NCI-H2029 (cell line): ENCODE measurements at regions not wholly inside any gene's neighbourhood (a gene's known extent, or its start where the extent isn't known, plus 50 kb on each side); places are given as distances from the start of the nearest gene placed in this dataset.
A peak's percentile ranks its signal among the peaks of the same experiment; 100 is the strongest.

ENCODE experiments used
- DNase-seq: peaks from one replicate; lab custom pipeline; 2025; lab: John Stamatoyannopoulos, UW

DNA sequence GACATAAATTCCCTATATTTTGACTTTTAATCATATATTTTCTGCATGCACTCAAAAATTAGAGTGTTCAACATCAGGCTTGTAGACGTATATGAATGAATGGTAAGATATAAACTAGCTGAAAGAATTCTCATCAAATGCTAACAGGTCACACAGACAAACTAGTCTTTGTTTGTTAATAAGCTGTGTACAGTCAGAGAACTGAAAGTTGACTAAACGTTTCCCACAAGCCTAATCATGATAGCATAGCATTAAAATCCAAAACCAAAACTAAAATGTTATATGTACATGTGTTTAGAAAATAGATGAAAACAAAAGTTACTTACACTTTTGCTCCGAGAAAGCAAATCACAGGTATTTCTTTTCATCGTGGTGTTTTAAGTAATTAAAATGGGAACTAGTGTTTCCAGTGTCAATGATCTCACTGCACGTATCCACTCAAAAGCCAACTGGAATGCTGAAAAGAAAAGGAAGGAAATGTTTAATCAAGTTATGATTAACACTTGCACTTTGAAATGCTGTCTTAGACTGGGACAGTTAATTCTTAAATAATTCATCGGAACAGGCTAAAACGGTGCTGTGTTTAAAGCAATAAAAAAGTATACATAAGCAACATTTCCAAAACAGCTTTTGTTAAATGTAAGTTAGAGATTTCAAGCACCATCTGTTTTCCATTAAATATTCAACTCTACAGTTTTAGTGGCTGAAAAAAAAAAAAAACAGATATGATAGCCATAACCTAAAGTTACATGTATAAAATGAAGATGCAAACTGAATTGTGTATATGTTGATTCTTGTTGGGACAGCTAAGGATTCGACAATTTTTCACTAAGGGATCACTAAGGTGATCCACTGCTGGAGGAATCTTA is 291.9 kb upstream of the PDE4D start:
- no peak for DNase-seq

DNA sequence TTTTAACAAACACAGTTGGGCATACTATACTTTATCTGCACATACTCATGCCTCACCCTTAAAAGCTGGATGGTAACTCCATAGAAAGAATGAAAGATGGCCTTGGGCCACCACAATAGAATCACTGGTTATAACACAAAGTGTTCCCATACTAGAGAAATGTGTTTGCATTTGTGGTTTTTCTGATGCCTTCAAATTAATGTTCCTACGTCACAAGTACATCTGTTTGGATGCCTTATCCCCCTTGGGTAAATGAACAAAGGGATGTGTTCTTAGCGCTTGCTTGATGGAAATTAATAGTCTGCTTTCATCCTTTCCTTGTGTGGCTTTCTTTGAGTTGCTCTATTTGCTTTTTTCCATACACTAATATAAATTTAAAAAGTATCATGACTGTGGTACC is 291.1 kb upstream of the PDE4D start:
- DNase-seq, result no peak

DNA sequence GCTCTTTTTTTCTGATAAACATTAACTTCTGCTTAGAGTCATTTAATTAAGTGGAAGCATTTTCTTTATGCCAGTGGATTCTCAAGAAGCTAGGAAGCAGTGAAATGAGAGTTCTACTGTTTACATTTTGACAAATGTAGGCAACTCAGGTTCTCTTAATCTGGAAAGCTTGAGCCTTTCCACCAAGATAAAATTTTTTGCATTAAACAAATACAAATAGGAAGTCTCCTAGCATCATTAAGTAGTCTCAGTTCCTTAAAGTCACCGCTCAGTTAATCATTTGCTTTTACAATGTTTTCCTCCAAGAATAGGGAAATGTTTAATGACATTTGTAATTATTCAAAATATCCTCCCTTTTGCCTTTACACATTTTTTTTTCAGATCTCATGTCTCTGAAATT is 290.4 kb upstream of the PDE4D start:
- DNase-seq, result no peak

DNA sequence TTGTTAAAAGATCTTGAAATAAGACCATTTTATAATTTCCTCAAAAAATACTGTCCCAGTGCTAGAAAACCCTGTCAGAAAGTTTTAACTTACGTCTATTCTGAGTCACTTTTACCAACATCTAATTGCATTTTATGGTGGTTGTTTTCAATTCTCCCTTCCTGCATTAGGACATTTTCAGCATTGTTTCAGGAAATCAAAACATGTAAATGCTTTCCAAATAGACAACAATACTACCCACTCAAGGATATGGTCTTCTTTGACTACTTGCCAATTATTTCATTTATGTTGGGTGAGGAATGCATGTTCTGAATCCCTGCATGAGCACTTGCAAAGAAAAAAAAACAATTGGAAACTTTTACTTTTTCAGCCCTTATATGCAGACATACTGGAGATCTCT is 284.6 kb upstream of the PDE4D start:
- no peak for DNase-seq

DNA sequence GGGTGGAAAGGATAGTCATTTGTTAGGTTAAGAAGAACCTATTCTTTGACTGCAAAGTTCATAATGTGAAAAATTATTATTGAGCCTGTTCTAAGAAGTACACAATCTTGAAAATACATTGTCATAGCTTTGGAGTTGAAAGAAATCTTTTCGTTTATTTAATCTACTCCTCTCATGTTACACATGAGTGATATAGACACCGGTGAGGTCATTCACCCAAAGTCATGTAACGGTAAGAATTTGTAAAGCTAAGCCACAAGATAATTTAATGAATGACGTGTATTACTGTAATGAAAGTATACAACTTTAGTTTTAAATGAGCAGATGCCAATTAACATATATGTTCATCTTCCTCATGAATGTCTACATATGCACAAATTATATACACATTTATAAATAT is 284.1 kb upstream of the PDE4D start:
- no peak for DNase-seq

DNA sequence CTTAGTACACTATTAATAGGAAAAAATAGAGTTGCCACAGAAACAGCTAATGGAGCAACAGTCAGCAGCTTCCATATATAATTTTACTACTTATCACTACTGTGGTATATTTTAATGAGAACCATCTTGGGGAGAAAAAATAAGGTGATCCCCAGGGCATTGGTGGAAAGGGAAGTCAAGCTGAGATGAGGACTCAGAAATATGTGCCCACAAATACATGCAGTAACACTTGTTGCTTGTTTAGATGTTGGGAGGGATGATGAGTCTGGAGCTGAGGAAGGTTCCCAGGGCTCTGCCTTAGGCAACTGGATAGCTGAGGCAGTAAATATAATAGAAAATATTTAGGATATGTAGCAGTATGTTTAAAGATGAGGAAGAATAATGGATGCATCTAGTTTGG is 280.1 kb upstream of the PDE4D start:
- DNase-seq, result no peak

DNA sequence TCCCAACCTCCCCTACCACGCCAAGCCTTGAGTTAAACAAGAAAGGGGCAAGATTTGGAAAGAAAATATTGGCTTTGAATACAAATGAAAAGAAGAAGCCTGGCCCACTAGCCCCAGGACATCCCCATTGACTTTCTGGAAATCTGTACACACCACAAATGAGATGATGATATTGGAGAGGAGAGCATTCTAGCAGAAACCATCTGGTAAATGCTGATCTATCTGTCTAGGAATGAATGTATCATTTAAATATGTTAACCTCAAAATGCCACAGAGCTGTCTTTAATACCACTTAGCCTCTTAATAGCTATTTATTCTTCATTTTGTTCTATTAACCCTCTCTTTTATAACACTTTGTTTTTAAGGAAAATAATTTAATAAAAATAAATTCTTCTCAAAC is 270.2 kb upstream of the PDE4D start:
- no peak for DNase-seq

DNA sequence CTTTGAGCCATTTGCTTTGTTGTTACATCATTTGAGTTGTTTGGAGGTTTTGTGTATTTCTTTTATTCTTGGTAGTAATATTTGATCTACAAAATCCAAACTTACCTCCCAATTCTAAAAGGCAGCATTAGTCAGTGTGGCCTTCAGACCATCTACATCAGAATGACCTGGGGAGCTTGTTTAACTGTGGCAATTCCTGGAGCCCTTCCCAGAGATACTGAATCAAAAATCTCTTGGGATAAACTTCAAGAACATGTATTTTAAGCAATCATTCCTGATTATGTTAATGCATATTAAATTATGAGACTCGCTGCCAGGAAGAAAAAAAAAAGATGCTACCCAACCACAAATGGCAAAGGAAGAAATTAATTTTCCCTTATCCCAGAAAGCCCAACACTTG is 268.9 kb upstream of the PDE4D start:
- DNase-seq, result no peak

DNA sequence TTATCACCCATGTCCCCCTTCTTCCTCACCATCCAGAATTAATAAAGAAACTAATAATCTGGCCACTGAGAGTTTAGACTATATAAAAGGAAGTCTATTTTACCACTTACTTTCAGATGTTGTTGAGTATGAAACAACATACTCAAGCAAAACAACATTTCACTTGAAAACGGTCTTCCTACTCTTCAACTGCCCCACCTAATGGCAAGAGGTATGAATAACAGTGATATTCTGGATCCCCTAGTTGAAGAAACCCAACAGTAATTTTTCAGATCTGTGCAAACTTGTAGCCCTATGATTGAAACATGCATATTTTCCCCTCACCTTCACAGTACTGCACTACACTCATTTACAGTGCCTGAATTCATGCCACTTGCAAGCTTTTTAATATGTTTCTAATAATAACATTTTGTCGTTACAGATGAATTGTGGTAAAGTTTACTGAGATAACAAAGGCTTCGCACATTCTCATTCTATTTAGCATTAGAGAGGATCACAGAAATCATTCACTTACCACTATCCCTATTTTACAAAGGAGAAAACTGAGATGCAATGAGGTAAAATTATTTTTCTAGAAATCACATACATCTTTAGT is 267.9 kb upstream of the PDE4D start:
- DNase-seq, result peak; percentile 15

DNA sequence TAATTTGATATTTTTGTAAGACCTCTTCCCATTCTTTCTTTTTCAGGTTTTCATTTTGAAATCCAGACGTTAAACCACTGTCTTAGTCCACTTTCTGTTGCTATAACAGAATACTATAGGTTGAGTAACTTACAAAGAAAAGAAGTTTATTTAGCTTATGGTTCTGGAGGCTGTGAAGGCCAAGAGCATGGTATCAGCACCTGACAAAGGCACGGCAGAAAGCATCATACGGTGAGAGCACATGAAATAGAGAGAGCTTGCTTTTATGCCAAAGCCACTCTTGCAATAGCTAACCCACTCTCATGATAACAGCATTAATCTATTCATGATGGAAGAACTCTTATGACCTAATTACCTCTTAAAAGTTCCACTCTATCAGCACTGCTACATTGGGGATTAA is 255.6 kb upstream of the PDE4D start:
- DNase-seq, result no peak

DNA sequence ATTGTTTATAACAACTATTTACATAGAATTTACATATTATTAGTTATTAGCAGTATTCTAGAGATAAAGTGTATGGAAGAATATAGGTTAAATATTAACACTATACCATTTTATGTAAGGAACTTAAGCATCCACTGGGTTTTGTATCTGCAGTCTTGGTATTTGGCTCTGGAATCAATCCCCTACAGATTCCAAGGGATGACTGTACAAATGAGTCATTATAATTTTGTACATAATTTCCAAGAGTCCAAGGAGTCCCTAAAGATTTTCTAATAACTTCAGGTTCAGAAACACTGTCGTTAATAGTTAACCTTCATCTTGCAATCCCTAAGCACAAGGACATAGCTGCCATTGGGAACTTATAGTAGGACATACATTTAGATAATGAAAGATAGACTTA is 254.8 kb upstream of the PDE4D start:
- DNase-seq, result no peak

DNA sequence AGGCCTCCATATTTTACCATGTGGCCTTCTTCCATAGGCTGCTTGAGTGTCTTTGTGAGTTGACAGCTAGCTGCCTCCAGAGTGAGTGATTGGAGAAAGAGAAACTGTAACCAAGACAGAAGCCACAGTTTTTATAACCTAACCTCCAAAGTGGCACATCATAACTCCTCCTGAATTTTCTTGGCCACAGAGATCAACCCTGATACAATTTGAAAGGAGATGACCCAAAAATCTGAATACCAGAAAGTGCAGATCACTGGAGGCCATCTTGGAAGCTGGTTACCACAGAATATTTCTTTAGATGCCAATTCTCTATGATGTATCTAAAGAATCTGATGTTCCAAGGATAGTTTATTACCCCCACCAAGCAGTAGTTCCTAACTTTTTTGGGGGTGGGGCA is 254.3 kb upstream of the PDE4D start:
- DNase-seq, result no peak

DNA sequence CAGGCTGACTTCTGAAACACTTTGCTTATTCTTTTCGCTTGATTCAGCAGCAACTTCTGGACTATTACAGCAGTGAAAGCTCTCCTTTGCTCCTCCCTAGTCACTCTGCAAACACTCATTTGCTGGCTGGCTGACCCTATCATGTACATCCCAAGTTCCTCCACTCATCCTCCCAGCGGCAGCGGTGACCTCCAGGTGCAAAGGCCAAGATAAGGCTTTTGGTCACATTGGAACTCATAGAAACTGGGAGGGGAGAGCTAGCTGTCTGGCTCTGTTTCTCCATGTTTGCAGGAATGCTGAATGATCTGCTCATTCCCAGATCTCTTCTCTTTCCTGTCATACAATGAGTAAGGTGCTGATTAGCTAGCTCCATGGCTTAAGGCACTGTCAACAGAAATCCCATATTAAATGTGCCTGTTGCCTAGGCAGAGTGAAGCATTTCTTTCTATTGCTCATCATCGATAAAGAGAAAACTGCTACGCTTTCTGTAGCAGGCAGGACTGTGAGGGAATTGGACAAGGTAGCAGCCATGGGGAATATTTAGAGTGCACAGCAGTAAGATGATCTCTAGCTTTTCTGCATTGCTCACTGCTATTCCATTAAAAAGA is 250.5 kb upstream of the PDE4D start:
- DNase-seq, result no peak

DNA sequence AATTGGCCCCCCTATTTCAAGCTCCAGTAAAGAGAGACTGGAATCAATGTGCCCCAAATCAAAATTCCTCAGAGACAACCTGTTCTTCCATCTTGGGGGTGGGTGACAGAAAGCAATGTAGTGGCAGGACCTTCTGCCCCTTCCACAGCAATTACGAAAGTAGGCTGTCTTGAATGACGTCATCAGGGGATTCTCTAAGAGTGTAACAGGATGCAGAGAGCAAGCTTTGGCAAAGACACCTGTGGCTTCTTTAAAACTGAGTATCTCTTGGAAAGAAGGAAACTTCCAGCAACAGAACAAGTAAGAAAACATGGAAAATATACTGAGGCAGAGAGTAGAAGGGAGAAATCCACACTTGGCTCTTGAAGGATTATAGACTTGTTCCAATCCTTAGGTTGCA is 247.6 kb upstream of the PDE4D start:
- DNase-seq, result no peak

DNA sequence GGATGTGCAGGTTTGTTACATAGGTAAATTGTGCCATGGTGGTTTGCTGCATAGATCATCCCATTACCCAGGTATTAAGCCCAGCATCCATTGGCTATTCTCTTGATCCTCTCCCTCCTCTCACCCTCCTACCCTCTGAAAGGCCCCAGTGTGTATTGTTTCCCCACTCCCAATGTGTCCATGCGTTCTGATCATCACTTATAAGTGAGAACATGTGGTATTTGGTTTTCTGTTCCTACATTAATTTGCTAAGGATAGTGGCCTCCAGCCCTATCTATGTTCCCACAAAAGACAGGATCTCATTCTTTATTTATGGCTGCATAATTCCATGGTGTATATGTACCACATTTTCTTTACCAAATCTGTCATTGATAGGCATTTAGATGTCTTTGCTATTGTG is 243.3 kb upstream of the PDE4D start:
- DNase-seq, result no peak

DNA sequence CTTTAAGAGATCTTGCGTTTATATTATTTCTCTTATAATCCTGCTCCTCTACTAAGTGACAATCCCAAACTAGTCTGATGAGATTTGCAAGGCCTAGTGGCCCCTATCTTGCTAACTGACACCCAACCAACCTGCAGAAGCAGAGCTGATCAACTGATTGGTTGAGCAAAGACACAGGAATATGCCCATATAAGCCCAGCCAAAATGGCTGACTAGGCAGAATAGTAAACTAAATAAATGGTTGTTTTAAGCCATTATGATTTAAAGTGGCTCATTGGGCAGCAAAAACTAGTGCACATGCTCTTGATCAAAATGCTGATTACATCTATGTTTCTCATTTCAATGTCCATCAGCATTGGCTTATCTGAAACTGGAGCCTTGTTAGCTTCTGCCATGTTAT is 238.0 kb upstream of the PDE4D start:
- no peak for DNase-seq

DNA sequence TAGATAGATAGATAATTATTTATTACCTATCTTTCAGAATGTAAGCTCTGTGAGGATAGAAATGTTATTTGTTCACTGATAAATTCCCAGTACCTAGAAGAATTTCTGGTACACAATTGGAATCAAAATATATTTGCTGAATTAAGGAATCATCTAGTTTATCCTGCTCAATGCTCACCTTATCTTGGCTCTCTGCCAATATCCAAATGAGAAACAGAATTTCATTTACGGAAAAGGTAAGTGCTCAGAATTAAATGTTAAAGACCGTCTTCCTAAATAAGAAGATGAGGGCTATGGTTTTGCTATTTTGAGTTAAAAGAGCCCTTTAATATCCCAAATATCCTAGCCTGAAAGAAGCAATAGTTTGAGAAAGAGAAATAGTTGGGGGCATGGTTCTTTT is 232.1 kb upstream of the PDE4D start:
- no peak for DNase-seq

DNA sequence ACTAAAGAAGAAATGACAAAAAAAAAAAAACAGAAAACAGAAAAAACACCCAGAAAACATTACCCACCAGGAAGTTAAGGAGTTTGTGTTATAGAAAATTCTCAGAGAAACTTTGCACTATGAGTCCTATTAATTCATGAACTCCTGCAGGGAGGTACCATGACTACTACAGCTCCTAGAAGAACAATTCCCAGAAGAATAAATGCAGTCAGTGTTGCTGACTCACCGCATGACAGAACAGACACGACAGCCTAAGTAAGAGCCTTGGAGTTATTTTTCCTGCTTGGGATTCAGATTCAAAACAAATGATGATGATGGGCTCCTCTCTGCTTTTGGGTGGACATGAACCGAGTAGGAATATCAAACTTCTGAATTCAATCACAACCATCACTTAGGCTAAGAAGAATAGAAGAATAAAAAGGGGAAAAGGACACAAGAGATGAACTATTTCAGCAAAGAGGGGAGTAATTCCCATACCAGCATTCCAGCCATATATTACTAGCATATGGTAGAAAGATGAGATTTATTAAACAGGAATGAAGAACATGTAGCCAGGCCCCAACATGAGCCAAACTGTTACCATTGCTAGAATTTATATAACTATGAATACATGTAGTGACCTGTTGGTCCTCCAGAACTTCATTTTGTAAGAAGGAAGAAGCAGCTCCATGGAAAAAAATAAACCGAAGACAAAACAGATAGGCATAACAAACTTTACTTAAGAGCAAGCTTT is 209.6 kb upstream of the PDE4D start:
- DNase-seq, result no peak

DNA sequence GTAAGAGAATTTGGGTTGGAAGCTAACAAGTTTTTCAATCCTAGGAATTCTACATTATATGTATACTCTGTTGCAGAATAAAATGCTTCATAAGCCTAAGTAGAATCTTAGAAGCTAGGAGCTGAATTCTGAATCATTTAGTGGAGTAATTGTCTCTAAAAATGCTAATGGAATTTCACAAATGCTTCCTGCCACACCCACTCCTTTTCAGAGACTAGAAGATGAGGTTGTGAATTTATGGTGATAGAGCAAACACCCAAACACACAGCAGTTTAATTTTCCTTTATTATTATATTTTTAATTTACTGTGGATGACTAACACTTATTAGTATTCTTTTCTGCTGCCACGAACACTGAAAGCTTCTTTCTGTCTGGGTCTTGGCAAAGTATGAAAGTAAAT is 208.0 kb upstream of the PDE4D start:
- no peak for DNase-seq

DNA sequence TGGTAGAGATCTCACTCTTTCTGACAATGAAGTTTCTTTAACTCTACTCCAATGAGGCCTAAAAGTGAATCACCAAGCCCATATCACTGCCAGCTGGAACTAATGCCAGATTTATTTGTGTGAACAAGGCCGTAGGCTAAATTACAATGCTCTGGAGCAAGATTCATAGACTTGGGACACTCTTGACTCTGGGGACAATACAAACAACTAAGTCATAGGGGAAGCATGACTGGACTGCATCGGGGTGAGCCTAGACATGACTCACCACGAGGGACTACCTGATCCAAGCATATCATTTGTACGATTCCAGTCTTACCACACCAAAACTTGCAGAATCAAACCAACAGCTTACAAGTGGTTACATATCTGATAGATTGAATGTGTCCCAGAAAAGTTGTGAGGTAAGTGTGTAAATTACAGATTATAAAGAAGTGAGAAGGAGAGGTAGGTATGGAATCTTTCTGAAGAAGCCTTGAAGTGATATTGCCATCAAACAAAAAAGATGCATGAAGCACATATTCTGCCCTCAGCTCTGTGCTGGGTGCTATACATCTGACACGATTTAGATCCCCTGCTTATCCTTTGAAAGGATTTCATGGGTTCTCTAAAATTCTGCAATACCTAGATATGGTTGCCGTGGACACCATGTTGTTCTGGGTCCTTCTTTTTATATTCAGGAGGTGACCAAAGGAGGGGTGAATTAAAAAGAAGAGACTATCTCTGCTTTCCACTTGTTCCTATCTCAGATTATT is 199.3 kb upstream of the PDE4D start:
- no peak for DNase-seq

DNA sequence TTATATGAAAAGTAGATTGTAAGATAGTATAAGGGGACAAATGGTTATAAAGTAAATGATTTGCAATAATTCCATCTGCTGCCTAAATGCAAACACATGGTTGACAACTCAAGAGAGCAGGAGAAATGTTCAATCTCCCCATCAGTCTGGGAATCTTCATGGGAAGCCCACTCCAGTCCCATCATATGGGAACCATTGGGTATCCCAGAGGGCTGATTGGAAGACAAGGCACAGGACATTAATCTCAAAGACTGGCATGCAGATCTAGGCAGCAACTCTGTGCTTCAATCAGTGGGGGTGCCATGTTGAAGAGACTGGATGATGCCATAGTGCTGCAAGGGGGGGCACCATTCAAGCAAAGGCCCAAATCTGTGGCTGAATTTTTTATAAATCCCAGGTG is 193.1 kb upstream of the PDE4D start:
- DNase-seq, result no peak

DNA sequence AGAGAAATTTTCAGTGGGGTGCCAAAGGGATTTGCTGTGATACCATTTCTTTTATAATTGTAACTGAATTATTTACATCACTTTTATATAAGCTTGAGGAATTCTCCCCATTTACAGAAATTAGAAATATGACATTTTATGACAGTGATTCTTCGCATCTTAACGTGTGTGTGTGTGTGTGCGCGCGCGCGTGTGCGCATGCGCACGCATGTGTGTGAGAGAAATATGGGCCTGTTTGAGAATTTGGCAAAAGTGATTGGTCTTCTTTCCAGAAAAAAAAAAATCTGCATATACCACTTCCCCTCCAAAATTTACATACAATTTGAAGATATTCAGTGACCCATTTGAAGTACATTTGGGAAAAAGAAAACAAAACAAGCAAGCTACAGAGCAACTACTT is 190.7 kb upstream of the PDE4D start:
- DNase-seq, result no peak
